Tibial nerve (tissue), 4 donors: ENCODE measurements at regions not wholly inside any gene's neighbourhood (a gene's known extent, or its start where the extent isn't known, plus 50 kb on each side); places are given as distances from the start of the nearest gene placed in this dataset.

Experiments used
- DNase-seq, 2 donors: peaks; one replicate each; pipeline ENCODE4 v3.0.0-alpha.2; 2019; ENCODE audit warnings: low spot score in 2 of 2
- H3K27ac ChIP-seq, 4 donors: fragments of 200-600 bp; sonication (generic) in 3 of 4; one replicate each; pipeline ENCODE4 v1.5.1; 2017 to 2019; ENCODE audit warnings: mild to moderate bottlenecking in 1 of 4
- H3K27me3 ChIP-seq, 2 donors: fragments of 200-600 bp; sonication (generic) in 1 of 2; one replicate each; pipeline versions ENCODE4 v1.5.1 to v1.6.0; 2017 to 2019
- H3K36me3 ChIP-seq, 3 donors: fragments of 200-600 bp; sonication (generic); one replicate each; pipeline ENCODE4 v1.5.1; 2018 to 2019
- H3K4me1 ChIP-seq, 4 donors: fragments of 200-600 bp; sonication (generic) in 3 of 4; one replicate each; pipeline ENCODE4 v1.5.1; 2017 to 2019
- H3K4me3 ChIP-seq, 4 donors: fragments of 200-600 bp; sonication (generic) in 3 of 4; one replicate each; pipeline ENCODE4 v1.5.1; 2017 to 2019; ENCODE audit warnings: mild to moderate bottlenecking in 1 of 4, moderate library complexity in 1 of 4
- H3K9me3 ChIP-seq, 4 donors: fragments of 200-600 bp; sonication (generic) in 3 of 4; one replicate each; pipeline ENCODE4 v1.5.1; 2017 to 2019
- EP300 ChIP-seq, 2 donors: sonication (generic); formaldehyde crosslinking; IDR thresholded peaks; one replicate each; pipeline ENCODE4 v1.6.1; 2017; ENCODE audit warnings: antibody characterized with exemption in 2 of 2, mild to moderate bottlenecking in 1 of 2
- POLR2A ChIP-seq, 2 donors: fragments of 450-650 bp; IDR thresholded peaks; one replicate each; pipeline ENCODE4 v1.6.1; 2017; ENCODE audit warnings: antibody characterized with exemption in 2 of 2, mild to moderate bottlenecking in 2 of 2, moderate library complexity in 2 of 2
- WGBS, 2 donors: methylation state at CpG; one replicate each; pipeline ENCODE4 v1.1.5; 2018; 5-methylcytosine and 5-hydroxymethylcytosine counted together
- TF ChIP-seq, protein P1 (sequence below), 5 experiments: fragments of 200-600 bp in 3 of 5; fragments of 450-650 bp in 2 of 5; sonication (generic) in 3 of 5; IDR thresholded peaks; one replicate each; pipeline ENCODE4 v1.5.1; 2016 to 2019; ENCODE audit warnings: antibody characterized with exemption in 5 of 5, mild to moderate bottlenecking in 3 of 5, moderate library complexity in 2 of 5

- Histone ChIP-seq H3K9me3 (peaks cover 0 to 11% (median 1%) of the 10 kb centered on the region in 4 donors), H3K36me3 (no peaks in the 10 kb centered on the region), H3K4me1 (no peaks in the 10 kb centered on the region), H3K27me3 (no peaks in the 10 kb centered on the region), H3K27ac (no peak overlapping the region), H3K4me3 (no peak overlapping the region)
- 64 to 72% methylated on average over 1 of the region's 1 CpG for WGBS, 2 donors
- TF ChIP-seq EP300 (IDR thresholded peaks at IDR 0.05) = no peak
- TF ChIP-seq, protein P1, sequence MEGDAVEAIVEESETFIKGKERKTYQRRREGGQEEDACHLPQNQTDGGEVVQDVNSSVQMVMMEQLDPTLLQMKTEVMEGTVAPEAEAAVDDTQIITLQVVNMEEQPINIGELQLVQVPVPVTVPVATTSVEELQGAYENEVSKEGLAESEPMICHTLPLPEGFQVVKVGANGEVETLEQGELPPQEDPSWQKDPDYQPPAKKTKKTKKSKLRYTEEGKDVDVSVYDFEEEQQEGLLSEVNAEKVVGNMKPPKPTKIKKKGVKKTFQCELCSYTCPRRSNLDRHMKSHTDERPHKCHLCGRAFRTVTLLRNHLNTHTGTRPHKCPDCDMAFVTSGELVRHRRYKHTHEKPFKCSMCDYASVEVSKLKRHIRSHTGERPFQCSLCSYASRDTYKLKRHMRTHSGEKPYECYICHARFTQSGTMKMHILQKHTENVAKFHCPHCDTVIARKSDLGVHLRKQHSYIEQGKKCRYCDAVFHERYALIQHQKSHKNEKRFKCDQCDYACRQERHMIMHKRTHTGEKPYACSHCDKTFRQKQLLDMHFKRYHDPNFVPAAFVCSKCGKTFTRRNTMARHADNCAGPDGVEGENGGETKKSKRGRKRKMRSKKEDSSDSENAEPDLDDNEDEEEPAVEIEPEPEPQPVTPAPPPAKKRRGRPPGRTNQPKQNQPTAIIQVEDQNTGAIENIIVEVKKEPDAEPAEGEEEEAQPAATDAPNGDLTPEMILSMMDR (IDR thresholded peaks at IDR 0.05) = no peak
- DNase-seq = no peak
These were observed 208.3 kb upstream of the NPSR1 start for GRCh38 chr7:34449765-34450164.

DNA sequence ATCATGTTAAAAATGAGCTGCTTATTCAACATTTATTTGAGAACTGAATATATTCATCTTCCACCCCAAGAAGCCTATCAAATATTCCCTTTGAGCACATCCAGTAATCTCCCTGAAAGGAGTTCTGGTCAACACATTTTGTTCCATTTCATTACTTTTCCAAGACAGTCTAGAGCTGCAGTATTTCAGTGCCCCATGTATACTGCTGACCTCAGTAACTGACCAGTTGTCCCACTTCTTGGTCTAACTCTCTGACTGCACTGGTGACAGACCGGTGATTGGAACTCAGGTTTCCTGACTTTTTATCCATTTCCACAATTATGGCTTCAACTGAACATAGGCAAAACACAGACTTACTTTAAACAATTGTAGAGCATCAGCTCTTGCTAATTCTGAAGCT lies 206.8 kb upstream of the NPSR1 start:
- Histone ChIP-seq H3K4me3 (no peak overlapping the region), H3K27me3 (no peaks in the 10 kb centered on the region), H3K36me3 (no peaks in the 10 kb centered on the region), H3K27ac (no peak overlapping the region), H3K4me1 (no peaks in the 10 kb centered on the region), H3K9me3 (peaks cover 0 to 11% (median 1%) of the 10 kb centered on the region in 4 donors)
- DNase-seq = no peak
- 92 to 94% methylated on average over 1 of the region's 1 CpG for WGBS, 2 donors
- TF ChIP-seq EP300 (IDR thresholded peaks at IDR 0.05) (no peak), POLR2A (IDR thresholded peaks at IDR 0.05) (no peak)
- TF ChIP-seq, protein P1 (IDR thresholded peaks at IDR 0.05) = no peak

- H3K27me3 ChIP-seq = no peaks in the 10 kb centered on the region
- WGBS, 2 donors = 76 to 88% methylated on average over 3 of the region's 3 CpGs
- H3K4me1 ChIP-seq = no peaks in the 10 kb centered on the region
- peaks cover 0 to 11% (median 1%) of the 10 kb centered on the region in 4 donors for H3K9me3 ChIP-seq
- H3K36me3 ChIP-seq = no peaks in the 10 kb centered on the region
- H3K4me3 ChIP-seq = no peak overlapping the region
- DNase-seq = no peak
- H3K27ac ChIP-seq = no peak overlapping the region
- TF ChIP-seq EP300 (IDR thresholded peaks at IDR 0.05) (no peak), POLR2A (IDR thresholded peaks at IDR 0.05) (no peak)
- TF ChIP-seq, protein P1 (IDR thresholded peaks at IDR 0.05) = no peak
These were observed 206.1 kb upstream of the NPSR1 start for GRCh38 chr7:34451923-34452322.

DNA sequence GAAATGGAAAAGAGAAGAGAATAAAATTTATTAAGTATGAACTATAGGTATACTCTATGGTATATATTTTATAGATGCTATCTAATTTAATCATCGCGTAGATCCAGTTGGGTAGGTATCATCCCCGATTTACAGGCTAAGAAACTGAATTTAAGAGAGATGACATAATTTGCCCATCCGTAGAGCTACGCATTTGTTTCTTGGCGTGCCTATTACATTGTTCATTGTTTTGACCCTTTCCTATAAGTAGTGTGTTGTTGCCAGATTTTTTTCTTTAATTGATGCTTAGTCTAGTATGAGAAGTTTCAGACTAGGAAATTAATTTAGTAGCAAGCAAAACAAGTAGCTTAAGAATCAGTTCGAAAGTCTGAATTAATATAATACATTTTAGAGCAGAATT lies 205.7 kb upstream of the NPSR1 start:
- H3K27ac ChIP-seq = no peak overlapping the region
- WGBS, 2 donors = 75 to 83% methylated on average over 7 of the region's 7 CpGs
- peaks cover 0 to 11% (median 1%) of the 10 kb centered on the region in 4 donors for H3K9me3 ChIP-seq
- TF ChIP-seq POLR2A (IDR thresholded peaks at IDR 0.05) (no peak), EP300 (IDR thresholded peaks at IDR 0.05) (no peak)
- TF ChIP-seq, protein P1 (IDR thresholded peaks at IDR 0.05) = no peak
- H3K4me3 ChIP-seq = no peak overlapping the region
- no peak for DNase-seq
- H3K27me3 ChIP-seq = no peaks in the 10 kb centered on the region
- H3K4me1 ChIP-seq = no peaks in the 10 kb centered on the region
- no peaks in the 10 kb centered on the region for H3K36me3 ChIP-seq

DNA sequence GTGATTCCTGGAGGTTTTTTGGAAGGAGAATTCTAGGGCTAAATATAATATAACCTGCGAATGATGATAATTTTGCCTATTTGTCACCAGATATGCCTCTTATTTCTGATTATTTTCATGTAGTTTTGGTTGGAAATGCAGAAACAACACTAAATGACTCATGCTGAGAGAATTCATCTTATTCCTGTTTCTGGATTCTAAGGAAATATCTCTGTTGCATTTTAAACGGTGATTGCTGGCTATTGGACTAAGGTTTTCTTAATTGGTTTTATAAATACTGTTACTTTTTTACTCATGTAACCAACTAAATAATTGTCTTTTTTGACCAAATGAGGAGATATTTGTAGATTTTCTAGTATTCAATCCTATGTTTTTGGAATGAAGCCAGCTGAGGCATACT lies 204.9 kb upstream of the NPSR1 start:
- peaks cover 0 to 8% (median 0%) of the 10 kb centered on the region in 4 donors for H3K9me3 ChIP-seq
- H3K27me3 ChIP-seq = no peaks in the 10 kb centered on the region
- DNase-seq = no peak
- H3K4me3 ChIP-seq = no peak overlapping the region
- 56 to 57% methylated on average over 2 of the region's 2 CpGs for WGBS, 2 donors
- H3K4me1 ChIP-seq = no peaks in the 10 kb centered on the region
- TF ChIP-seq POLR2A (IDR thresholded peaks at IDR 0.05) = no peak
- TF ChIP-seq EP300 (IDR thresholded peaks at IDR 0.05) = no peak
- TF ChIP-seq, protein P1 (IDR thresholded peaks at IDR 0.05) = no peak
- H3K27ac ChIP-seq = no peak overlapping the region
- no peaks in the 10 kb centered on the region for H3K36me3 ChIP-seq
